Smooth muscle cell (in vitro differentiated cells): ENCODE measurements at regions not wholly inside any gene's neighbourhood (a gene's known extent, or its start where the extent isn't known, plus 50 kb on each side); places are given as distances from the start of the nearest gene placed in this dataset.
"Not testable (repeated sequence)": the region's sequence is repeated elsewhere in the genome, so short reads cannot be mapped to it uniquely, and the experiment has no call there.

ENCODE experiments used
- DNase-seq: peaks from one replicate; lab custom pipeline; 2025; ENCODE audit not compliant: unreplicated experiment; lab: John Stamatoyannopoulos, UW
- H2AFZ ChIP-seq: fragments of 200-600 bp; sonication (generic); 2 replicates; pipeline ENCODE4 v1.6.0; 2016; ENCODE audit warnings: antibody characterized with exemption, low read depth, mild to moderate bottlenecking
- H3F3A ChIP-seq: fragments of 200-600 bp; sonication (generic); 2 replicates; pipeline ENCODE4 v1.6.0; 2017; ENCODE audit warnings: antibody characterized with exemption, low read depth
- H3K27ac ChIP-seq: fragments of 200-600 bp; sonication (generic); 2 replicates; pipeline ENCODE4 v1.5.1; 2016; ENCODE audit warnings: low read depth, mild to moderate bottlenecking
- H3K27me3 ChIP-seq: fragments of 200-600 bp; sonication (generic); 2 replicates; pipeline ENCODE4 v1.6.1; 2016; ENCODE audit warnings: low read depth, mild to moderate bottlenecking
- H3K36me3 ChIP-seq: fragments of 200-600 bp; sonication (generic); 2 replicates; pipeline ENCODE4 v1.5.1; 2016; ENCODE audit warnings: low read depth
- H3K4me1 ChIP-seq: fragments of 200-600 bp; sonication (generic); 2 replicates; pipeline ENCODE4 v1.5.1; 2016; ENCODE audit warnings: low read depth
- H3K4me2 ChIP-seq: fragments of 200-600 bp; sonication (generic); 2 replicates; pipeline ENCODE4 v1.6.0; 2016; ENCODE audit warnings: mild to moderate bottlenecking
- H3K4me3 ChIP-seq: fragments of 200-600 bp; sonication (generic); 2 replicates; pipeline ENCODE4 v1.5.1; 2016; ENCODE audit warnings: mild to moderate bottlenecking
- H3K79me2 ChIP-seq: fragments of 200-600 bp; sonication (generic); 2 replicates; pipeline ENCODE4 v1.6.0; 2016; ENCODE audit warnings: low read depth, mild to moderate bottlenecking
- H3K9ac ChIP-seq: fragments of 200-600 bp; sonication (generic); 2 replicates; pipeline ENCODE4 v1.6.0; 2016; ENCODE audit warnings: low read depth
- H3K9me3 ChIP-seq: fragments of 200-600 bp; sonication (generic); replicated peaks from 2 replicates; pipeline ENCODE4 v1.5.1; 2016; ENCODE audit warnings: low read depth
- H4K20me1 ChIP-seq: fragments of 200-600 bp; sonication (generic); 2 replicates; pipeline ENCODE4 v1.6.0; 2016; ENCODE audit warnings: low read depth
- whole genome bisulfite sequencing: methylation state at CpG from one replicate; pipeline ENCODE4 v1.1.7; 2016; ENCODE audit warnings: low lambda C conversion rate; 5-methylcytosine and 5-hydroxymethylcytosine counted together
- TF ChIP-seq, protein P1 (sequence below): fragments of 200-600 bp; sonication (generic); IDR thresholded peaks from 2 replicates; pipeline ENCODE4 v1.5.1; 2017; ENCODE audit warnings: borderline replicate concordance, mild to moderate bottlenecking, antibody characterized with exemption; ENCODE audit not compliant: insufficient read depth, poor library complexity, severe bottlenecking

DNA sequence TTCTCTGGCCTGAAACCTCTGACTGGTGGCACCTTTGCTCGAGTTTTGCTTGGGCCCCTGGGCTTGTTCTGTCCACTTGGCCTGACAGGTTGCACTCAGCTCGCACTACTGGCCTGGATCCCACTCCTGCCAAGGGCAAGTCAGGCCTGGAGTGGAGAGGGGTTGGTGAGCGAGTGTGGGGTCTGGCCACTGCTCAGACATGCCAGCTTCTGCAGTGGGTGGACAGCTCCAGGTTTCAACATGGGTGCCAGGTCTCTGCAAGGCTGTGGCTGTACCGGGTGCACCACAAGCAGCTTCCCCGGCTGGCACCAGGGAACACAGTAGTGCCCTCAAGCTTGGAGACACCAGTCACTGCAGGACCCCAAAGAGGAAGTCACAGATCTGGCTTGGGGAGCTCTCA lies 91.6 kb upstream of the CXorf51A start:
- Histone ChIP-seq H3K9me3 (no peaks in the 10 kb centered on the region), H3K4me3 (no peak overlapping the region), H3K79me2 (no peaks in the 10 kb centered on the region), H4K20me1 (no peaks in the 10 kb centered on the region), H3K4me1 (no peaks in the 10 kb centered on the region), H3K36me3 (no peaks in the 10 kb centered on the region), H3K9ac (no peak overlapping the region), H3K27me3 (no peaks in the 10 kb centered on the region), H3K27ac (no peak overlapping the region), H3K4me2 (no peak overlapping the region), H3F3A (no peaks in the 10 kb centered on the region), H2AFZ (no peak overlapping the region)
- 81% methylated on average over 5 of the region's 5 CpGs for WGBS
- TF ChIP-seq, protein P1, sequence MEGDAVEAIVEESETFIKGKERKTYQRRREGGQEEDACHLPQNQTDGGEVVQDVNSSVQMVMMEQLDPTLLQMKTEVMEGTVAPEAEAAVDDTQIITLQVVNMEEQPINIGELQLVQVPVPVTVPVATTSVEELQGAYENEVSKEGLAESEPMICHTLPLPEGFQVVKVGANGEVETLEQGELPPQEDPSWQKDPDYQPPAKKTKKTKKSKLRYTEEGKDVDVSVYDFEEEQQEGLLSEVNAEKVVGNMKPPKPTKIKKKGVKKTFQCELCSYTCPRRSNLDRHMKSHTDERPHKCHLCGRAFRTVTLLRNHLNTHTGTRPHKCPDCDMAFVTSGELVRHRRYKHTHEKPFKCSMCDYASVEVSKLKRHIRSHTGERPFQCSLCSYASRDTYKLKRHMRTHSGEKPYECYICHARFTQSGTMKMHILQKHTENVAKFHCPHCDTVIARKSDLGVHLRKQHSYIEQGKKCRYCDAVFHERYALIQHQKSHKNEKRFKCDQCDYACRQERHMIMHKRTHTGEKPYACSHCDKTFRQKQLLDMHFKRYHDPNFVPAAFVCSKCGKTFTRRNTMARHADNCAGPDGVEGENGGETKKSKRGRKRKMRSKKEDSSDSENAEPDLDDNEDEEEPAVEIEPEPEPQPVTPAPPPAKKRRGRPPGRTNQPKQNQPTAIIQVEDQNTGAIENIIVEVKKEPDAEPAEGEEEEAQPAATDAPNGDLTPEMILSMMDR: no peak
- no peak for DNase-seq

DNA sequence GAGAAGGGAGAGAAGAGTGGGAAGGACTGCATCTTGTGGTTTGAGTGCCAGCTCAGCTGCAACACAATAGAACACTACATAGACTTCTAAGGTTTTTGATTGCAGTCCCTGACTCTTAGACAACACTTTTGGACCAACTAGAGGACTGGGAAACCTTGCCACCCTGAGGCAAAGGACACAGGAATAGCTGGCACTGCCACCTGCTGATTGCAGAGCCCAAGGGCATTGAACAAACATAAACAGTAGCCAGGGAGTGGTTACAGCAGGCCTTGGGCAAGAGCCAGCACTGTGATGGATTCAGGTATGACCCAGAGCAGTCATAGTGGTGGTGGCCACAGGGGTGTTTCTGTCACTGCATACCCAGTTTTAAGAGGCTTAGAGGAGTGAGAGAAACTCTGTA lies 72.5 kb upstream of the CXorf51A start:
- H3K79me2 ChIP-seq: no peaks in the 10 kb centered on the region
- no peak overlapping the region for H3K27ac ChIP-seq
- H3K4me3 ChIP-seq: no peak overlapping the region
- DNase-seq: no peak
- TF ChIP-seq, protein P1: no peak
- no peaks in the 10 kb centered on the region for H4K20me1 ChIP-seq
- H3K4me2 ChIP-seq: no peak overlapping the region
- no peaks in the 10 kb centered on the region for H3K27me3 ChIP-seq
- no peak overlapping the region for H3K9ac ChIP-seq
- H3K9me3 ChIP-seq: peaks cover 6% of the 10 kb centered on the region
- no peaks in the 10 kb centered on the region for H3K4me1 ChIP-seq
- H3K36me3 ChIP-seq: no peaks in the 10 kb centered on the region
- H3F3A ChIP-seq: no peaks in the 10 kb centered on the region
- H2AFZ ChIP-seq: no peak overlapping the region

DNA sequence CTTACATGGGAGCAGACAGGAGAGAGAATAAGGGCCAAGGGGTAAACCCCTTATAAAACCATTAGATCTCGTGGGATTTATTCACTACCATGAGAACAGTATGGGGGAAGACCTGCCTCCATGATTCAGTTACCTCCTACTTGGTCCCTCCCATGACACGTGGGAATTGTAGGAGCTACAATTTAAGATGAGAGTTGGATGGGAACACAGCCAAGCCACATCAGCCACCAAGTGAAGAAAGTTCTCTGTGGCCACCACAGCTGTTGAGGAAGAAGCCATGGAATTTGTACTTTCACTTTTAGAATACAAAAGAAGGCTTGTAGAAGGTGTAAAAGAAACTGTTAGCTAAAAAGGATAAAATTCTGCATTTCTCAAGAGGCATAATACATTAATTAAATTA lies 67.0 kb upstream of the CXorf51A start:
- no peaks in the 10 kb centered on the region for H3K79me2 ChIP-seq
- H3K27ac ChIP-seq: no peak overlapping the region
- no peak overlapping the region for H3K4me3 ChIP-seq
- no peaks in the 10 kb centered on the region for H3K27me3 ChIP-seq
- DNase-seq: no peak
- H3F3A ChIP-seq: no peaks in the 10 kb centered on the region
- 70% methylated on average over 2 of the region's 2 CpGs for WGBS
- no peaks in the 10 kb centered on the region for H3K36me3 ChIP-seq
- H4K20me1 ChIP-seq: no peaks in the 10 kb centered on the region
- H3K9ac ChIP-seq: no peak overlapping the region
- no peaks in the 10 kb centered on the region for H3K9me3 ChIP-seq
- H3K4me1 ChIP-seq: no peaks in the 10 kb centered on the region
- H3K4me2 ChIP-seq: no peak overlapping the region
- H2AFZ ChIP-seq: no peak overlapping the region
- TF ChIP-seq, protein P1: no peak

DNA sequence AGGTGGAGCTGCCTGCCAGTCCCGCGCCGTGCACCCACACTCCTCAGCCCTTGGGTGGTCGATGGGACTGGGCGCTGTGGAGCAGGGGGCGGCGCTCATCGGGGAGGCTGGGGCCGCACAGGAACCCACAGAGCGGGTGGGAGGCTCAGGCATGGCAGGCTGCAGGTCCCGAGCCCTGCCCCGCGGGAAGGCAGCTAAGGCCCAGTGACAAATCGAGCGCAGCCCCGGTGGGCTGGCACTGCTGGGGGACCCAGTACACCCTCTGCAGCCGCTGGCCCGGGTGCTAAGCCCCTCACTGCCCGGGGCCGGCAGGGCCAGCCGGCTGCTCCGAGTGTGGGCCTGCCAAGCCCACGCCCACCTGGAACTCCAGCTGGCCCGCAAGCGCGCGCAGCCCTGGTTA lies 52.3 kb upstream of the CXorf51A start:
- H3K27ac ChIP-seq, H3K27me3 ChIP-seq, H3K4me3 ChIP-seq, H3K9ac ChIP-seq, H4K20me1 ChIP-seq, H3K36me3 ChIP-seq, H2AFZ ChIP-seq, H3K9me3 ChIP-seq, H3F3A ChIP-seq, DNase-seq, H3K4me1 ChIP-seq, H3K79me2 ChIP-seq, H3K4me2 ChIP-seq: not testable (repeated sequence)
- 96% methylated on average over 4 of the region's 27 CpGs for WGBS

DNA sequence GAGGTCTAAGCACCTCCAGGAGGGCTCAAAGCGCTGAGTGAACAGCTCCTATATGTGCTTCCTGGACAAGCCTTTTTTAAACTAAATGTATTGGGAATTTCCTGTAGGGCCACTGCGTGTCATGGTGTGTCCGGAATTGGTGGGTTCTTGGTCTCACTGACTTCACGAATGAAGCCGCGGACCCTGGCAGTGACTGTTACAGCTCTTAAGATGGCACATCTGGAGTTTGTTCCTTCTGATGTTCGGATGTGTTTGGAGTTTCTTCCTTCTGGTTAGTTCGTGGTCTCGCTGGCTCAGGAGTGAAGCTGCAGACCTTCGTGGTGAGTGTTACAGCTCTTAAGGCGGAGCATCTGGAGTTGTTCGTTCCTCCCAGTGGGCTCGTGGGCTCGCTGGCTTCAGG lies 51.2 kb upstream of the CXorf51A start:
- not testable (repeated sequence) for H3K4me1 ChIP-seq, H3K9ac ChIP-seq, H3K36me3 ChIP-seq, H3K9me3 ChIP-seq, H3K27me3 ChIP-seq, H3K4me3 ChIP-seq, H3F3A ChIP-seq, H2AFZ ChIP-seq, H3K27ac ChIP-seq, H3K79me2 ChIP-seq, H3K4me2 ChIP-seq, H4K20me1 ChIP-seq, DNase-seq
- WGBS: 78% methylated on average over 14 of the region's 14 CpGs
